ENCODE measurements at regions not wholly inside any gene's neighbourhood (a gene's known extent, or its start where the extent isn't known, plus 50 kb on each side); places are given as distances from the start of the nearest gene placed in this dataset.
"Not testable (repeated sequence)": the region's sequence is repeated elsewhere in the genome, so short reads cannot be mapped to it uniquely, and the experiment has no call there.

DNA sequence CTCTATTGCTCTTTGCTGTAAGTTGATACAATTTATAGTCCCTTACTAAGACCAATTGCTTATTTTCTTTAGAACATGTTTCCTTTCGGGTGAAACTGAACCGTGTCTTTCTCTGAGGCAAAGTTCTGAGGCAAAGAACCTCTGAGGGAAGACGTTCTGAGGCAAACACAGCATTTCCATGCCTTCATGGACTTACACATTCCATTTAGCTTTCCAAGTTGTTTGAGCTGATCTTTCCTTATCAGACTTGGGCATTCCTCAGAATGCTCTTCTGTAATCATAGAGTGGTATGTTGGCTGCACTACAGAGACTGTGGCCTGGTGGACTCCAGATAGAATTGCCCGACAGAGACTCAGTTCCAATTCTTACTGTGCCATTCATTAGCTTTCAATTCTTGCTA lies 579.1 kb downstream of the KCTD12 start:
- ChIA-PET POLR2A (no interaction called here), CTCF (no interaction called here)
- H3K4me3 ChIP-seq (ENCODE audit: low read depth, low read length): no peak overlapping the region
- TF ChIP-seq, protein P1, sequence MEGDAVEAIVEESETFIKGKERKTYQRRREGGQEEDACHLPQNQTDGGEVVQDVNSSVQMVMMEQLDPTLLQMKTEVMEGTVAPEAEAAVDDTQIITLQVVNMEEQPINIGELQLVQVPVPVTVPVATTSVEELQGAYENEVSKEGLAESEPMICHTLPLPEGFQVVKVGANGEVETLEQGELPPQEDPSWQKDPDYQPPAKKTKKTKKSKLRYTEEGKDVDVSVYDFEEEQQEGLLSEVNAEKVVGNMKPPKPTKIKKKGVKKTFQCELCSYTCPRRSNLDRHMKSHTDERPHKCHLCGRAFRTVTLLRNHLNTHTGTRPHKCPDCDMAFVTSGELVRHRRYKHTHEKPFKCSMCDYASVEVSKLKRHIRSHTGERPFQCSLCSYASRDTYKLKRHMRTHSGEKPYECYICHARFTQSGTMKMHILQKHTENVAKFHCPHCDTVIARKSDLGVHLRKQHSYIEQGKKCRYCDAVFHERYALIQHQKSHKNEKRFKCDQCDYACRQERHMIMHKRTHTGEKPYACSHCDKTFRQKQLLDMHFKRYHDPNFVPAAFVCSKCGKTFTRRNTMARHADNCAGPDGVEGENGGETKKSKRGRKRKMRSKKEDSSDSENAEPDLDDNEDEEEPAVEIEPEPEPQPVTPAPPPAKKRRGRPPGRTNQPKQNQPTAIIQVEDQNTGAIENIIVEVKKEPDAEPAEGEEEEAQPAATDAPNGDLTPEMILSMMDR (IDR thresholded peaks at IDR 0.05; ENCODE audit: insufficient read depth, low read length, missing control alignments): no peak
- DNase-seq (ENCODE audit: low read depth, low spot score): no peak

- DNase-seq (ENCODE audit: low read depth, low spot score): no peak
- TF ChIP-seq, protein P1 (IDR thresholded peaks at IDR 0.05; ENCODE audit: insufficient read depth, low read length, missing control alignments): no peak
- no peak overlapping the region for H3K4me3 ChIP-seq (ENCODE audit: low read depth, low read length)
- CTCF ChIA-PET: interaction anchor here (1.2 kb wide), 1 partner anchor 430 kb away, joined by 3 read pairs; no protein-coding TSS in a partner anchor
- POLR2A ChIA-PET: no interaction called here
Measured at GRCh38 chr13:76300688-76301087, 585.5 kb downstream of the KCTD12 start.

DNA sequence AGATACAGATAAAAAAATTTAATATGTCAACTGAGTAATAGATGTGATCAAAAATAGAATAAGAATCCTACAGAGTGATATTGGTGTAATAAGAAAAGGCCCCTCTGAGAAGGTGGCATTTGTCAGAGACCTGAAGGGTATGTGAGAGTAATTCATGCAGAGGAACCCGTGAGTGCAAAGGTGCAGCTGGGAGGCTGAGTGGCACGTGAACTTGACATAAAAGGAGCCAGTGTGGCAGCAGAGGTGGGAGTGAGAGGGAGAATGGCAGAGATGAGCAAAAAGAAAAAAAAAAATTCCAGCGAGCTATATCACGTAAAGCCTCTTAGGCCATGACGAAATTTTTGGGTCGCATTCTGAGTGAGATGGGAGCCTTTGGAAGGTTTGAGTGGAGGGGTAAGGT lies 588.9 kb downstream of the KCTD12 start:
- no peak overlapping the region for H3K4me3 ChIP-seq (ENCODE audit: low read depth, low read length)
- no peak for DNase-seq (ENCODE audit: low read depth, low spot score)
- TF ChIP-seq, protein P1 (IDR thresholded peaks at IDR 0.05; ENCODE audit: insufficient read depth, low read length, missing control alignments): no peak
- CTCF ChIA-PET: no interaction called here
- POLR2A ChIA-PET: no interaction called here

DNA sequence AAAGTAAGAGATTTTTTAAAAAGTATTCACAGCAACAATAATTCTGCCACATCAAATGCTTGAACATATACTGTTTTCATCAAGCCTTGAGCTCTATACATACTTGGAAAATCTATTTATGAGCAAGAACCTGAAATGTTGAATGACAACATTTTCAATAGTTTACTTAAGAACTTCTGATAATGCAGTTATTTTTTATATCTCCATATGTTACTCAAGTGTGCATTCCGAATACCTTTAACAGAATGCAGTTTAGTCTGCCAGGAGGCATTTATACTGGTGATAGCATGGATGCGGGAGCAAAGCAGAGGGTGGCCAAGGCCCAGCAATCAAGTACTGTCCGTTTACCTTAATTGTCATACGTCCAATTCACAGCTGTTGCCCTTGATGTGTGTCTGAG lies 589.5 kb downstream of the KCTD12 start:
- no peak overlapping the region for H3K4me3 ChIP-seq (ENCODE audit: low read depth, low read length)
- CTCF ChIA-PET: no interaction called here
- TF ChIP-seq, protein P1 (IDR thresholded peaks at IDR 0.05; ENCODE audit: insufficient read depth, low read length, missing control alignments): no peak
- no peak for DNase-seq (ENCODE audit: low read depth, low spot score)
- POLR2A ChIA-PET: no interaction called here

- H3K4me3 ChIP-seq (ENCODE audit: low read depth, low read length); CTCF ChIA-PET; POLR2A ChIA-PET; DNase-seq (ENCODE audit: low read depth, low spot score): not testable (repeated sequence)
Measured at GRCh38 chr13:76295020-76295419, 591.2 kb downstream of the KCTD12 start.

- ChIA-PET POLR2A (no interaction called here), CTCF (no interaction called here)
- no peak overlapping the region for H3K4me3 ChIP-seq (ENCODE audit: low read depth, low read length)
- DNase-seq (ENCODE audit: low read depth, low spot score): no peak
- TF ChIP-seq, protein P1 (IDR thresholded peaks at IDR 0.05; ENCODE audit: insufficient read depth, low read length, missing control alignments): no peak
Measured at GRCh38 chr13:76293751-76294150, 592.5 kb downstream of the KCTD12 start.

DNA sequence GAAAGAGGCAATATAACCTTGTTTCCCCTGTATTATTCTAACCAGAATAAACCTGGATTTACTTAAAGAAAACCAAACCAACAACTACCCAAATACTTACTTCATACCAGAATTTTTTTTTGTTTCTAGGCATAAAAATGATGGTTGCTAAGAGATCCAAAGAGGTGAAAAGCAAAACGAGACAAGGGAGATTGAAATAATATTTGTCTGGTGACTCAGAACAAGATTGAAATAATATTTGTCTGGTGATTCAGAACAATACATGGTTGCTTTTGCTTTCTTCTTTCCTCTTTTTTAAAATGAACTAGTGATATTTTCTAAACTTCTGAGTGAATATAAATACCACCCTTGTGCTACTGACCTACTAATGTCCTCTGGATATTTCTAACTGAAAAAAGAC lies 592.9 kb downstream of the KCTD12 start:
- H3K4me3 ChIP-seq (ENCODE audit: low read depth, low read length): no peak overlapping the region
- POLR2A ChIA-PET: no interaction called here
- CTCF ChIA-PET: no interaction called here
- TF ChIP-seq, protein P1 (IDR thresholded peaks at IDR 0.05; ENCODE audit: insufficient read depth, low read length, missing control alignments): no peak
- no peak for DNase-seq (ENCODE audit: low read depth, low spot score)

Measured in AG04449 (cell line).